Coronary artery (tissue), 2 donors: ENCODE measurements at regions not wholly inside any gene's neighbourhood (a gene's known extent, or its start where the extent isn't known, plus 50 kb on each side); places are given as distances from the start of the nearest gene placed in this dataset.
A peak's percentile ranks its signal among the peaks of the same experiment; 100 is the strongest.

Experiments used
- DNase-seq: peaks from one replicate; pipeline ENCODE4 v3.0.0-alpha.2; 2017; ENCODE audit warnings: low spot score
- H3K27ac ChIP-seq, 2 donors: fragments of 200-600 bp; sonication (generic); one replicate each; pipeline ENCODE4 v1.5.1; 2016 to 2019
- H3K4me3 ChIP-seq: fragments of 200-600 bp; sonication (generic); 2 replicates; pipeline ENCODE4 v1.5.1; 2016; ENCODE audit warnings: mild to moderate bottlenecking, moderate library complexity
- TF ChIP-seq, protein P1 (sequence below): fragments of 200-600 bp; sonication (generic); IDR thresholded peaks from one replicate; pipeline ENCODE4 v1.5.1; 2019; ENCODE audit warnings: antibody characterized with exemption

DNA sequence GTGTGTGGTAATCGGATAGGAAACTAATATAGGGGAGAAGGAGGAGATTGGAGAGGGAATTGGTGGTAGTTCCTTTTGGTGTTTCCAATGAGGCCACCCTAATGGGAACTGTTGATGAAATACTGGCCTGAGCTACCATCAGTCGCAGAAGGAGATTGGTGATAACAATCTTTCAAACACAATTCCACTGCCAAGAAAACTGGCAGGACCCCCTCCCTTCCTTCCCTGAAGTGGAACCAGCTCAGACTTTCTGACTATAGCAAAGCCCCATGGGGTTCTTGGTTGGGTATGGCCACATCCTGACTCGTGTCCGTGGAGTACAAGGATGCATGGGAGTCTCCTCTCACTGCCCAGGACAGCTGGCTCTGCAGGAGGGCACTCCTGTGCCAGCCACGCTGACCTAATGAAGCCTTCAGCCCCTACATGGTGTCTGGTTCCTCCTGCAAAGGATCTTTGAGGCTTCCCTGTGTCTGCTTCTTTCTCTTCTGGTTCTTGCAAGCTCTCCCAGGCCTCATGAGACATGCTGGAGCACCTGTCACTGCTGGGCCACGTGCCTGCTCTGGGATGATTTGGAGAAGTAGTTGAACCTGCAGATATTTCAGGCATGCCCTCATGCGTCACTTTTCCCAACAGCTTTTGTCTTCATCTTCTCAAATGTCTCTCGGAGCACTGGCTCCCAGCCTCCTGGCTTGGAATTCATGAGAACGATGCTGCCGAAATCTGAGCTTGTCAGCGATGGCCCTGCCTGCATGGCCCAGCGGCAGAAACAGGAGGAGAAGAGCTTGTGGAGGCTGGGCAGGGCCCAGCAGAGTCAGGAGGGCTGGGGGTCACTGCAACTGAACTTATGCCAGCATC is 90.0 kb upstream of the ADPGK start:
- peak overlapping the region; percentile 6 for H3K4me3 ChIP-seq
- TF ChIP-seq, protein P1, sequence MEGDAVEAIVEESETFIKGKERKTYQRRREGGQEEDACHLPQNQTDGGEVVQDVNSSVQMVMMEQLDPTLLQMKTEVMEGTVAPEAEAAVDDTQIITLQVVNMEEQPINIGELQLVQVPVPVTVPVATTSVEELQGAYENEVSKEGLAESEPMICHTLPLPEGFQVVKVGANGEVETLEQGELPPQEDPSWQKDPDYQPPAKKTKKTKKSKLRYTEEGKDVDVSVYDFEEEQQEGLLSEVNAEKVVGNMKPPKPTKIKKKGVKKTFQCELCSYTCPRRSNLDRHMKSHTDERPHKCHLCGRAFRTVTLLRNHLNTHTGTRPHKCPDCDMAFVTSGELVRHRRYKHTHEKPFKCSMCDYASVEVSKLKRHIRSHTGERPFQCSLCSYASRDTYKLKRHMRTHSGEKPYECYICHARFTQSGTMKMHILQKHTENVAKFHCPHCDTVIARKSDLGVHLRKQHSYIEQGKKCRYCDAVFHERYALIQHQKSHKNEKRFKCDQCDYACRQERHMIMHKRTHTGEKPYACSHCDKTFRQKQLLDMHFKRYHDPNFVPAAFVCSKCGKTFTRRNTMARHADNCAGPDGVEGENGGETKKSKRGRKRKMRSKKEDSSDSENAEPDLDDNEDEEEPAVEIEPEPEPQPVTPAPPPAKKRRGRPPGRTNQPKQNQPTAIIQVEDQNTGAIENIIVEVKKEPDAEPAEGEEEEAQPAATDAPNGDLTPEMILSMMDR: no peak

DNA sequence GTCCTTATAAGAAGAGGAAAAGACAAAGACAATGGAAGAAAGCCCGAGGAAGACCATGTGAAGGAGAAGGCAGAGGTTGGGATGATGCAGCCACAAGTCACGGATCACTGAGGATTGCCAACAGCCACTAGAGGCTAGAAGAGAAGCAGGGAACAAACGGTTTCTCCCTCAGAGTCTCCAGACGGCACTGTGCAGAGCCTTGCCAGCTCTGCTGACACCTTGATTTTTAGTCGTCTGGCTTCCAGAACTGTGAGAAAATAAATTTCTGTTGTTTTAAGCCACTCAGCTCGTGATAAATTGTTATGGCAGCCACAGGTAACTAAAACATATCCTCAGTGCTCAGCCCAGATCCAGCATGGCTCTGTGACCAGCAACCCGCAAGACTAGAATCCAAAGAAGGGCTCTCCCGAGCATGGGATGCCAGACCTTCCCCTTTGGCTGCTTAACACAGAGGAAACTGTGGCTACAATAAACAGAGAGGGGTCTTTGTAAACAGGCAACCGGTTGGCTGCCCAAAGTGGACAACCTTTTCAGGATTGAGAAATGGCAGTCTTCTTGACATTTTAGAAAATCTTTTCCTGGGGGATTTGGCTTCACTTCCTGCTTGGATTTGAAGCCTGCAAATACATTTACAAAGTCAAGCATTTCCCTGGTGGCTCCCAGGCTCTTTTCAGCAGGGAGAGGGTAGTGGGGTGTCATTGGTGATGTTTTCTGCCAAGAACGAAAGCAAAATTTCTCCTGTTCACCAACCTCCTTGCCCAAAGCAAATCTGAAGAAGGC is 88.7 kb upstream of the ADPGK start:
- no peak overlapping the region for H3K4me3 ChIP-seq
- no peak for DNase-seq
- no peak overlapping the region for H3K27ac ChIP-seq
- TF ChIP-seq, protein P1: no peak

More for the DNA sequence above, 90.0 kb upstream of the ADPGK start:
- DNase-seq: no peak
- peak overlapping the region in 1 of 2 donors; percentile 48 for H3K27ac ChIP-seq

DNA sequence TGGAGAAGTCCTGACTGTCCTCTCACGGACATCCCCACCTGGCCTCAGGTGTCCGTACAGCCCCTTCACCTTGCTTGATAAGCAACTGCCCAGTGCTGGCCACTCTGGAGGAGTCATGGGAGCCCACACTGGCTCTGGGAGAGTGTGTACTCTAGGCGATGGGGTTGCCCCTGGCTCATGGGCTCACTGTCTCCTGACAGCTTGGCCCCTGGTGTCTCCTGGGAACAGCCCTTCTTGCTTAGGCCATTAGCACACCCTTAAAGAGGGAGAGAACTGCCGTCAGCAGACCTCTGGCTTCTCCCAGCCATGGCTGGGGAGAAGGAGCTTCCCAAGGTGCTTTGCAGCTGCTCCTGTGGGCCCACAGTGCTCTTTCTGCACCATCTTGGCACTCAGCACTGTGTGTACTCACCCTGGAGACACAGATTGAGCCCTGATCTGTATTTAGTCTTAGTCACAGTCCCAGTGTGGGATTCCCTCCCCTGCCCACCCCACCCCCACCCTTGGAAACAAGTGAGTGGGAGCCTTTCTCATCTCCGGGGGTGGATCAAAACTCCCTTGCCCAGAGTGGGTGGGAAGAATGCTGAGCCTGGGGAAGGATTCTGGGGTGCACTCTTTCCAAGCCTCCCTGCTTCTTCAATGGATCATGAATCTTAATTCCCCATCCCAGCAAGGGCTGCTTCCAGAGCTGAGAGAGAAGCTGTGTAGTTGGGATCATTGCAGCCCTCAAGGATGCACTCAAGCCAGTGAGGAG is 83.5 kb upstream of the ADPGK start:
- no peak for DNase-seq
- no peak overlapping the region for H3K27ac ChIP-seq
- no peak overlapping the region for H3K4me3 ChIP-seq
- TF ChIP-seq, protein P1: no peak

DNA sequence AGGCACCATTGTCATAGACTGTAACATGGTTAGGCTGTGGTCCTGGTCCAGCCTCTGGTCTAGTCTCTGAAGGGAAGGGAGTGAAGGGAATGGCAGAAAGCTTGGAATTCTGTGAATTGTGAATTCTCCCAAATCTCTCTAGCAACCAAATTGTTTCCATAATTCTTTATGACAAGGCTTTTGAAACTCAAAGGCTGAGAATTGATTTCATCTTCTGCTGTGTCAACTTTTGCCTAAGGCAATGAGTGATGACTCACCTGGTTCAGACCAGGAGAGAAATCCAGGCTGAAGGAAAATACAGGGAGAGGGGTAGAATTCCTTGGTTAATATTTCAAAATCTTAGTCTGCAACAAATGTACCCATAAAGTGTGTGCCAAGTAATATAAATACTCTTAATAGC is 82.6 kb upstream of the ADPGK start:
- no peak for DNase-seq
- Histone ChIP-seq H3K4me3 (no peak overlapping the region), H3K27ac (no peak overlapping the region)
- TF ChIP-seq, protein P1: no peak

DNA sequence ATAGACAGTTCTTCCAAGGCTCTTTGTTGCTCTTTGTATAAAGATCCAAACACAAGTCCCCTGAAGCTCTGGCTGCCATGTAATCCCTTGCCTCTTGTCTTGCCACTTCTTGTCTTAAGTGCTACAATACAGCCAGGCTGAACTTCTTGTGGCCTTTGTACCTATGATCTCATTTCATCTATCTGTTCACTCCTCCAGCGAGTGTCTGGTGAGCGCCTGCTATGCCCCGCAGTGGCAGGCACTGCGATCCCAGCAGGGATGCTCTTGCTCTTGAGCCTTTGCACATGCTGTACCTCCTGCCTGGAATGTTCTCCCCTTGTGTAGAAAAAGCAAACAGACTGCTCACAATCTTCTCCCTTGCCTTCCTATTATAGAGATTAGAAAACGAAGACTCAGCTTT is 81.9 kb upstream of the ADPGK start:
- TF ChIP-seq, protein P1: no peak
- Histone ChIP-seq H3K27ac (no peak overlapping the region), H3K4me3 (no peak overlapping the region)
- DNase-seq: no peak

DNA sequence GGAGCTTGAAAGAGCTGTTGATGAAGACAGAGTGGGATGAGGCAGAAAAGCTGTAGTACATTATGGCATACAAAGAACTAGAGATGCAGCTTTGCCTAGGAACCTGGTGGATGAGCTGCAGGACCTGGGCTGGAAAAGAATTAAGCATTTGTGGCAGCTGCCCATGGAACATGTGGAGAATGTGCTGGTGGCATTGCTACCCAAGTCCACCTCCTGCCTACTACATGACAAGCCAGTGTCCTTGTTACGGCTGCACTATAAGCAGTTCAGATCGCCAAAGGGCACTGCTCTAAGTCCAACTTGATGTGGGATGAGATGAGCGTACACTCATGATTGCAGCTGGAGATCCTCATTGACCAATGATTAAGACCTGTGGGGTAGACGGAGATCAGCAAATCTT is 81.1 kb upstream of the ADPGK start:
- no peak for DNase-seq
- H3K4me3 ChIP-seq: no peak overlapping the region
- no peak overlapping the region for H3K27ac ChIP-seq
- TF ChIP-seq, protein P1: no peak
